ENCODE measurements at regions not wholly inside any gene's neighbourhood (a gene's known extent, or its start where the extent isn't known, plus 50 kb on each side); places are given as distances from the start of the nearest gene placed in this dataset.

DNA sequence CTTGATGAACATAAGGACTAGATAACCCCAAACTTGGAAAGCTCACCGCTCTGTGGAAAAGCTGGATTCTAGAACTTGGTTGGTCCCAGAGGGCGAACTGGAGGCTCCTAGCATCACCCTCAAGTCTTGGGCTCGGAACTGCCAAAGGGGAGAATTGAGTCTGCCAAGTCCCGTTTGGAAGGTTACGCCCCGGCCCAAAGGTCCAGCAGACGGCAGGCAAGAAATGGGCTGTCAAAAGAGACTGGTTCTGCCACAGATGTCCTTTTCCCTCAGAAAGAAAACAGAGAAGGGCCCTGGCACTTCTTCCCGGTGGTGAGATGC lies 182.2 kb downstream of the ANAPC1 start:
- Histone ChIP-seq H3K4me3 (ENCODE audit: low read length in 2 of 2) (no peak overlapping the region), H3K36me3 (ENCODE audit: control insufficient read depth in 2 of 2, insufficient read depth in 2 of 2, low read length in 1 of 2) (no peaks in the 10 kb centered on the region), H3K27me3 (ENCODE audit: control insufficient read depth in 2 of 2, insufficient read depth in 1 of 2, low read length in 1 of 2) (no peaks in the 10 kb centered on the region), H3K27ac (ENCODE audit: low read depth in 1 of 2, low read length in 1 of 2) (peak overlapping the region in 1 of 2 donors; percentile 58), H3K9me3 (ENCODE audit: control insufficient read depth in 2 of 2, insufficient read depth in 1 of 2, low read length in 1 of 2) (peaks cover 0 to 9% of the 10 kb centered on the region in 2 donors), H3K4me1 (ENCODE audit: control insufficient read depth in 2 of 2, insufficient read depth in 2 of 2, low read length in 2 of 2) (peaks cover 52 to 83% of the 10 kb centered on the region in 2 donors)
- no peak for DNase-seq (ENCODE audit: low read depth in 6 of 9, low spot score in 9 of 9)
- 97% methylated on average over 8 of the region's 8 CpGs for WGBS

DNA sequence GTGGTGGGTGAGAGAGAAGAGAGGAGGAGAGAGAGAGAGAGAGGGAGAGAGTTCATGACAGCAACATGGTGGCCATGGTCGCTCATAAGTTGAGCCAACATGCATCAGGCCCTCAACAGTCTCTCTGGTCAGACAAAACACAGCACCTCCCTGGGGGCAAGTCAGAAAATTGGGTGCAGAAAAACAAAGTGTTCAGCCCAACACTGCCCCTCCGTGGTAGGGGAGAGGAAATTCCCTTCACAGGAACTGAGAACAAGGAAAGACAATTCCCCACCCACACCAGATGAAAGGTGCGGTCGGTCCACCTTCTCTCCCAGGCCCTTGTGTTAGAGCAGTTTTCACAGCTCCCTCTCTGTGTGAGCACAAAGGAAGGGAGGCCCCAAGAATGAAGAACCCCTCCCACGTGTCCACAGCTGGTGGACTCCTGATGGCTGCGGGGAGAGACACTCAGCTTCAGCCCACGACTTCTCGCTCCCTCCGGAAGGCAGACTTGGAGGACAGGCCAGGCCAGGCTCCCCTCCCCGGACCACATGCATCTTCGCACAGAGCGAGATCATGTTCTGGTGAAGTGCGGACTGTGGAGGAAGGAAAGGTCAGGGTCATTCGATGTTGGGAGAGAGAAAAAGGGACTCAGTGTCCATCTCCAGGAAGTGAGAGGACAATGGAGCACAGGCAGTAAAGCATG lies 181.7 kb downstream of the ANAPC1 start:
- WGBS = 73% methylated on average over 14 of the region's 14 CpGs
- no peaks in the 10 kb centered on the region for H3K36me3 ChIP-seq (ENCODE audit: control insufficient read depth in 2 of 2, insufficient read depth in 2 of 2, low read length in 1 of 2)
- H3K27ac ChIP-seq (ENCODE audit: low read depth in 1 of 2, low read length in 1 of 2) = peak overlapping the region in 1 of 2 donors; percentile 72
- peak in 4 of 9 donors; percentile 49 to 75 (median 58) for DNase-seq (ENCODE audit: low read depth in 6 of 9, low spot score in 9 of 9)
- H3K4me1 ChIP-seq (ENCODE audit: control insufficient read depth in 2 of 2, insufficient read depth in 2 of 2, low read length in 2 of 2) = peaks cover 57 to 88% of the 10 kb centered on the region in 2 donors
- H3K27me3 ChIP-seq (ENCODE audit: control insufficient read depth in 2 of 2, insufficient read depth in 1 of 2, low read length in 1 of 2) = no peaks in the 10 kb centered on the region
- peaks cover 0 to 12% of the 10 kb centered on the region in 2 donors for H3K9me3 ChIP-seq (ENCODE audit: control insufficient read depth in 2 of 2, insufficient read depth in 1 of 2, low read length in 1 of 2)
- H3K4me3 ChIP-seq (ENCODE audit: low read length in 2 of 2) = no peak overlapping the region

DNA sequence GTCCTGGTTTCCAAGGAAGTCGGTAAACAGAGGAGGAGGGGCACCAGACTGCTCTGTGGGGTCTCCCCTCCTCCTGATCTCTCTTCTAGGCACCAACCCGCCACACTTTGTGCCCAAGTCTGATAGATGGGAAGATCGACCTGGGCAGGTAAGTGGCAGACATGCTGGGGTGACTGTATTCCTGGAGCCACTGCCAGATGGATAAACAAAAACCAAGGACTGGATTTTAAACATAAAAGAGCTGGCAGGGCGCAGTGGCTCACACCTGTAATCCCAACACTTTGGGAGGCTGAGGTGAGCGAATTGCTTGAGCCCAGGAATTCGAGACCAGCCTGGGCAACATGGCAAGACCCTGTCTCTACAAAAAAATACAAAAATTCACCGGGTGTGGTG lies 181.2 kb downstream of the ANAPC1 start:
- DNase-seq (ENCODE audit: low read depth in 6 of 9, low spot score in 9 of 9) = no peak
- peaks cover 0 to 12% of the 10 kb centered on the region in 2 donors for H3K9me3 ChIP-seq (ENCODE audit: control insufficient read depth in 2 of 2, insufficient read depth in 1 of 2, low read length in 1 of 2)
- H3K27ac ChIP-seq (ENCODE audit: low read depth in 1 of 2, low read length in 1 of 2) = peak overlapping the region in 1 of 2 donors; percentile 92
- H3K4me3 ChIP-seq (ENCODE audit: low read length in 2 of 2) = no peak overlapping the region
- no peaks in the 10 kb centered on the region for H3K27me3 ChIP-seq (ENCODE audit: control insufficient read depth in 2 of 2, insufficient read depth in 1 of 2, low read length in 1 of 2)
- no peaks in the 10 kb centered on the region for H3K36me3 ChIP-seq (ENCODE audit: control insufficient read depth in 2 of 2, insufficient read depth in 2 of 2, low read length in 1 of 2)
- H3K4me1 ChIP-seq (ENCODE audit: control insufficient read depth in 2 of 2, insufficient read depth in 2 of 2, low read length in 2 of 2) = peaks cover 61 to 93% of the 10 kb centered on the region in 2 donors
- WGBS = 85% methylated on average over 7 of the region's 7 CpGs

DNA sequence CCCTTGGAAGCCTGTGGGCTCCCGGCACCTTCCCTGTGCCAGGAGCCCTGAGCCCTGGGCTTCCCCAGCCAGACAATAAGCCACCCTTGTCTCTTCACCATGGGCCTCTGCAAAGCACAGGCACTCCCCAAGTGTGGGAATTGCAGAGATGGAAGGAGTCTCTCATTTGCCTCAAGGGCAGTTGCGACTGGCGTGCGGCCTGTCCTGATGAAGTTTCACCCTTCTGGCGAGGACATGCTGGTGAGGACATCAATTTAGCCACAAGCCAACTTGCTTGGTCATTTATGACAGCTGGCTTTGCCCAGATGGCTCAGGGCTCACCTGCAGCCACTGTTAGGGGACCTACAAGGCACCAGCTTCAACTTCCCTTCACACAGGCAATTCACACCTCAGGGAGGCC lies 180.2 kb downstream of the ANAPC1 start:
- WGBS = 78% methylated on average over 5 of the region's 5 CpGs
- Histone ChIP-seq H3K9me3 (ENCODE audit: control insufficient read depth in 2 of 2, insufficient read depth in 1 of 2, low read length in 1 of 2) (peaks cover 0 to 12% of the 10 kb centered on the region in 2 donors), H3K4me1 (ENCODE audit: control insufficient read depth in 2 of 2, insufficient read depth in 2 of 2, low read length in 2 of 2) (peaks cover 67 to 96% of the 10 kb centered on the region in 2 donors), H3K27me3 (ENCODE audit: control insufficient read depth in 2 of 2, insufficient read depth in 1 of 2, low read length in 1 of 2) (no peaks in the 10 kb centered on the region), H3K27ac (ENCODE audit: low read depth in 1 of 2, low read length in 1 of 2) (peak overlapping the region in 1 of 2 donors; percentile 92), H3K4me3 (ENCODE audit: low read length in 2 of 2) (no peak overlapping the region), H3K36me3 (ENCODE audit: control insufficient read depth in 2 of 2, insufficient read depth in 2 of 2, low read length in 1 of 2) (no peaks in the 10 kb centered on the region)
- peak in 1 of 9 donors; percentile 45 for DNase-seq (ENCODE audit: low read depth in 6 of 9, low spot score in 9 of 9)

DNA sequence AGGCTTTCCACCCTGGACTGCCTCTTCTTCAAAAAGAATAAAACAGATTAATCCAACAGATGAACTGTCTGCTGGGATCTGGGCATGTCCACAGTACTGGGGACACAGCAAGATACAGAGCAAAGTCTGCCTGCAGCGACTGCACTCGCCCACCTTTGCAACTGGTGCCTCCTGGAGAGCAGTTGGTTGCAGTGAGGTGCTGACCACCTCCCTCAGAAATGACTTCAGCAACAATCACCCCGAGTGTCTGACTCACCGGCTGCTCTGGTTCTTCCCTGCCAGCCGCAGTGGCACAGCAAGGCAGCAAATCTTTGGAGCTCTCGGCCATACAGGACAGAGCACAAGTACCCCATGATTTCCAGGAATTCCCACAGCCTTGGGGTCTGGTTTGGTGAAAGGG lies 179.7 kb downstream of the ANAPC1 start:
- Histone ChIP-seq H3K27ac (ENCODE audit: low read depth in 1 of 2, low read length in 1 of 2) (peak overlapping the region; percentile 0 to 92), H3K36me3 (ENCODE audit: control insufficient read depth in 2 of 2, insufficient read depth in 2 of 2, low read length in 1 of 2) (no peaks in the 10 kb centered on the region), H3K27me3 (ENCODE audit: control insufficient read depth in 2 of 2, insufficient read depth in 1 of 2, low read length in 1 of 2) (no peaks in the 10 kb centered on the region), H3K9me3 (ENCODE audit: control insufficient read depth in 2 of 2, insufficient read depth in 1 of 2, low read length in 1 of 2) (peaks cover 0 to 12% of the 10 kb centered on the region in 2 donors), H3K4me1 (ENCODE audit: control insufficient read depth in 2 of 2, insufficient read depth in 2 of 2, low read length in 2 of 2) (peaks cover 63 to 93% of the 10 kb centered on the region in 2 donors), H3K4me3 (ENCODE audit: low read length in 2 of 2) (no peak overlapping the region)
- DNase-seq (ENCODE audit: low read depth in 6 of 9, low spot score in 9 of 9) = no peak
- WGBS = 90% methylated on average over 6 of the region's 6 CpGs

DNA sequence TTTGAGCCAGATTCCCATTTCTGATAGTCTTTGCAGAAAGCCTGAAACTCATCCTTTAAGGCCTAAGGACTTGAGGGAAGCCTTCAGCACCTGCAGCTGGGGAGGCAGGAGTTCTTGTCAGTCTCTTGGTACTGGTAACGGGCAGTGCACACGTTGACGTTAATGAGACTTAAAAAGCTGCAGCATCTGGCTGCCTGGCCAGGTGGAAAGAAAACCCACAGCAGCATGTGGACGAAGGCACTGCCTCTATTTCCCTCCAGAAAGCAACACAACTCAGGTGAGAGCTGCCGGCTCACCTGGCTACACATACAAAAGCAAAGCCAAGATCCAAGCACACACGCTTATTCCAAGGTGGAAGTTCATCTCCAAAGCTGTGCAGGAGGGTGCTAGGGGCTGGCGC lies 178.8 kb downstream of the ANAPC1 start:
- Histone ChIP-seq H3K4me1 (ENCODE audit: control insufficient read depth in 2 of 2, insufficient read depth in 2 of 2, low read length in 2 of 2) (peaks cover 64 to 96% of the 10 kb centered on the region in 2 donors), H3K27ac (ENCODE audit: low read depth in 1 of 2, low read length in 1 of 2) (peak overlapping the region; percentile 75 to 92), H3K9me3 (ENCODE audit: control insufficient read depth in 2 of 2, insufficient read depth in 1 of 2, low read length in 1 of 2) (peaks cover 0 to 12% of the 10 kb centered on the region in 2 donors), H3K4me3 (ENCODE audit: low read length in 2 of 2) (peak overlapping the region in 1 of 2 donors; percentile 12), H3K36me3 (ENCODE audit: control insufficient read depth in 2 of 2, insufficient read depth in 2 of 2, low read length in 1 of 2) (no peaks in the 10 kb centered on the region), H3K27me3 (ENCODE audit: control insufficient read depth in 2 of 2, insufficient read depth in 1 of 2, low read length in 1 of 2) (no peaks in the 10 kb centered on the region)
- peak in 6 of 9 donors; percentile 51 to 80 (median 58) for DNase-seq (ENCODE audit: low read depth in 6 of 9, low spot score in 9 of 9)
- WGBS = 20% methylated on average over 7 of the region's 7 CpGs

DNA sequence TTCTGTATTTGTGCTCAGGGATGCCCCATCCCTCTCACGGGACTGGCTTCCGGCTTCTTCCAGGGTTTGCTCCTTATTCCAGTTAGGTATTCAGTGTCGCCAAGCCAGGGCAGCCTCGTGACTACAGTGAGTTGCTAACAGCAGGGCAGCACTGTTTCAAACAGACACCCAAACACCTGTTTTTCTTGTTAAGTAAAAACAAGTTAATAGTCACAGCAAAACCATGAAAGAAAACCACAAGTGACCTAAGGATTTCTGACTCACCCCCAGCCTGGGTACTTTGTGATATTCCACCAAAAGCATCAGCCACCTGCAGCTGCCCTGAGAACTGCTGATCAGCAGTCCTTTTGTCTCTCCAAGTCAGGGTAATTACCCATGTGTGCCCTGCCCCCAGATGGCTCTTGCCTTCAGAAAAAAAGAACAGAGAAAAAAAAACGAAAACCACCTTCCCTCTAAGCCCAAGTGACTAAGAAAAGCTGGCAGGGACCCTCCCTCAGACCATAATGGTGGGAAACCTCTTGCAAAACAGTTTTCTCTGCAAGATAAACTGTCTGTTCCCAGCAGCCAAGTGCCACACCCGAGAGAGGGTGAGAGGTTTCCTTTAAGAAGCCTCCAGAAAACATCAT lies 178.2 kb downstream of the ANAPC1 start:
- DNase-seq (ENCODE audit: low read depth in 6 of 9, low spot score in 9 of 9) = peak in 8 of 9 donors; percentile 52 to 90 (median 78)
- Histone ChIP-seq H3K27me3 (ENCODE audit: control insufficient read depth in 2 of 2, insufficient read depth in 1 of 2, low read length in 1 of 2) (no peaks in the 10 kb centered on the region), H3K36me3 (ENCODE audit: control insufficient read depth in 2 of 2, insufficient read depth in 2 of 2, low read length in 1 of 2) (no peaks in the 10 kb centered on the region), H3K4me3 (ENCODE audit: low read length in 2 of 2) (no peak overlapping the region), H3K4me1 (ENCODE audit: control insufficient read depth in 2 of 2, insufficient read depth in 2 of 2, low read length in 2 of 2) (peaks cover 60 to 96% of the 10 kb centered on the region in 2 donors), H3K27ac (ENCODE audit: low read depth in 1 of 2, low read length in 1 of 2) (peak overlapping the region; percentile 75 to 92), H3K9me3 (ENCODE audit: control insufficient read depth in 2 of 2, insufficient read depth in 1 of 2, low read length in 1 of 2) (peaks cover 0 to 12% of the 10 kb centered on the region in 2 donors)
- 4% methylated on average over 6 of the region's 6 CpGs for WGBS

DNA sequence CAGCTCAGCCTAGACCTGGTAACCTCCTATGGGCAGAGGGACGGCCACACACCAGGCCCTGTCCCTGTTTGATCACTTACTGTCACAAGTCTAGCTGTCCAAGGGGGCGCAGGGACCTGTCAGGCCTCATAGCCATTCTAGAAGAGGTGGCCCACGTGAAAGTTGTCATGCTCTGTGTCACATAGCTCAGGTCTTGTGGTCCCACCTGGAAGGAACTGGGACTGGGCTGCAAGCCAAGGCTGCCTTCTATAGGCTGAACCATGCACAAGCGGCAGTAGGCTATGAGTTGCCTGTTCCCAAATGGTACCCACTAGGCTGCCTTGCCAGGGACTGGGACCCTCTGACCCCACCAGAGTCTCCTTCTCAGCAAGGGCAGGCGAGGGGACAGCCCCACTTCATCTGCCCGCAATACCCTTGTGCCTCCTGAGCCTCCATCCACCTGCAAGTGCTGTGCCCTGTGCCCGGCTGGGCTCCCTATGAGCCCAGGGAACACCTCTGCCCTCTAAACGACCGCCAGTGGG lies 177.5 kb downstream of the ANAPC1 start:
- Histone ChIP-seq H3K27me3 (ENCODE audit: control insufficient read depth in 2 of 2, insufficient read depth in 1 of 2, low read length in 1 of 2) (no peaks in the 10 kb centered on the region), H3K4me3 (ENCODE audit: low read length in 2 of 2) (no peak overlapping the region), H3K4me1 (ENCODE audit: control insufficient read depth in 2 of 2, insufficient read depth in 2 of 2, low read length in 2 of 2) (peaks cover 54 to 96% of the 10 kb centered on the region in 2 donors), H3K9me3 (ENCODE audit: control insufficient read depth in 2 of 2, insufficient read depth in 1 of 2, low read length in 1 of 2) (peaks cover 0 to 11% of the 10 kb centered on the region in 2 donors), H3K36me3 (ENCODE audit: control insufficient read depth in 2 of 2, insufficient read depth in 2 of 2, low read length in 1 of 2) (no peaks in the 10 kb centered on the region), H3K27ac (ENCODE audit: low read depth in 1 of 2, low read length in 1 of 2) (peak overlapping the region; percentile 87 to 92)
- 75% methylated on average over 9 of the region's 9 CpGs for WGBS
- peak in 1 of 9 donors; percentile 43 for DNase-seq (ENCODE audit: low read depth in 6 of 9, low spot score in 9 of 9)

DNA sequence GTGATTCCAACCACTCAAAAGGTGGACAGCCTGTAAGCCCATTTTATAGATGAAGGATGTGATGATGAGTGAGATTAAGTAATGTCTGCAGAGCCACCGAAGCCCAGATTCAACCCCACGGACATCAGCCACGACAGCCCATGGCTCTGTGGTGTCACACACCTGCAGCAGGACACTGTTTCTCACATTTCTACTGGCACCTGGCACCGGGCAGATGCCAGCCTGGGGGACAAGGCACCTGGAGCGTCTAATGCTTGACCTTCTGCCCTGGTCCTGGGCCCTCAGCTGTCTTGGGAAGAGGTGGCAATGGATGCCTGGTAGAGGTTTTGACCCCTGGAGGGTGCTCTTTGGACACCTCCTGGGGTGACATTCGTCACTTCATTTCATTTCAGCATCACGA lies 176.3 kb downstream of the ANAPC1 start:
- Histone ChIP-seq H3K4me3 (ENCODE audit: low read length in 2 of 2) (no peak overlapping the region), H3K4me1 (ENCODE audit: control insufficient read depth in 2 of 2, insufficient read depth in 2 of 2, low read length in 2 of 2) (peaks cover 54 to 85% of the 10 kb centered on the region in 2 donors), H3K9me3 (ENCODE audit: control insufficient read depth in 2 of 2, insufficient read depth in 1 of 2, low read length in 1 of 2) (peaks cover 0 to 22% of the 10 kb centered on the region in 2 donors), H3K27ac (ENCODE audit: low read depth in 1 of 2, low read length in 1 of 2) (peak overlapping the region in 1 of 2 donors; percentile 92), H3K36me3 (ENCODE audit: control insufficient read depth in 2 of 2, insufficient read depth in 2 of 2, low read length in 1 of 2) (no peaks in the 10 kb centered on the region), H3K27me3 (ENCODE audit: control insufficient read depth in 2 of 2, insufficient read depth in 1 of 2, low read length in 1 of 2) (no peaks in the 10 kb centered on the region)
- 63% methylated on average over 7 of the region's 7 CpGs for WGBS
- DNase-seq (ENCODE audit: low read depth in 6 of 9, low spot score in 9 of 9) = no peak

Measured in thymus (tissue), 11 donors.